ENCODE measurements at regions not wholly inside any gene's neighbourhood (a gene's known extent, or its start where the extent isn't known, plus 50 kb on each side); places are given as distances from the start of the nearest gene placed in this dataset.

- Histone ChIP-seq H3K27ac (no peak overlapping the region), H3K36me3 (ENCODE audit: insufficient read depth in 1 of 2, low read depth in 1 of 2) (no peaks in the 10 kb centered on the region), H3K4me1 (no peaks in the 10 kb centered on the region), H3K4me3 (no peak overlapping the region), H3K9me3 (no peaks in the 10 kb centered on the region), H3K27me3 (ENCODE audit: insufficient read depth in 3 of 3, low read length in 2 of 3) (no peaks in the 10 kb centered on the region)
- TF ChIP-seq CTCF (IDR thresholded peaks at IDR 0.05), result no peak
- intact Hi-C loops (cut with DNase I), result no loop called here
- ATAC-seq (no peak), DNase-seq (no peak)
- 81 to 95% (median 93%) methylated on average over 4 of the region's 4 CpGs for WGBS, 3 donors
Measured at GRCh38 chr3:151935446-151935845, 62.0 kb downstream of the SUCNR1 start.

DNA sequence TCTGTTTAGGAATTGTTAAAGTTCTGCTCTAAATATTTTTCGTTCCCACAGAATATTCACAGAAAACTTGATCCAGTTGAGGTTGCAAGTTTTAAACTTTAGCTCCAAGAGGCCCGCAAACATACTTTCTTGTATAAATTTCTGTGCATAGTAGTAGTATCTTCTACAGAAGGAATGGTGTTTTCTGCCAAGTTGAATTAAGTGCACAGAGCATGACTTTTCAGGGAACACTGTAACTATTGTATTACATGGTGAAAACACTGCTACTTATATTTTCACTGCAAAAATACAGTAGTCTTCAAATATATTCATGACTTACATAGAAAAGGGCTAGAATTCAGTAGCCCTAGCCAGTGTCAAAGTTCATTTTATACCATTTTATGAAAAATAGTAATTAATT is 67.0 kb downstream of the SUCNR1 start:
- Histone ChIP-seq H3K4me3 (no peak overlapping the region), H3K36me3 (ENCODE audit: insufficient read depth in 1 of 2, low read depth in 1 of 2) (no peaks in the 10 kb centered on the region), H3K4me1 (no peaks in the 10 kb centered on the region), H3K27me3 (ENCODE audit: insufficient read depth in 3 of 3, low read length in 2 of 3) (no peaks in the 10 kb centered on the region), H3K27ac (no peak overlapping the region), H3K9me3 (no peaks in the 10 kb centered on the region)
- no peak for ATAC-seq
- intact Hi-C loops (cut with DNase I), result no loop called here
- DNase-seq, result no peak
- no peak for TF ChIP-seq CTCF (IDR thresholded peaks at IDR 0.05)
- WGBS, 3 donors, result 43 to 58% (median 53%) methylated on average over 2 of the region's 2 CpGs

GRCh38 chr3:151943539-151943938 is 70.1 kb downstream of the SUCNR1 start:
- no peaks in the 10 kb centered on the region for H3K4me1 ChIP-seq
- H3K27me3 ChIP-seq (ENCODE audit: insufficient read depth in 3 of 3, low read length in 2 of 3), result no peaks in the 10 kb centered on the region
- 88 to 96% (median 94%) methylated on average over 1 of the region's 1 CpG for WGBS, 3 donors
- no peaks in the 10 kb centered on the region for H3K9me3 ChIP-seq
- H3K27ac ChIP-seq, result no peak overlapping the region
- DNase-seq (no peak), ATAC-seq (no peak)
- TF ChIP-seq CTCF (IDR thresholded peaks at IDR 0.05), result no peak
- intact Hi-C loops (cut with DNase I), result no loop called here
- no peak overlapping the region for H3K4me3 ChIP-seq
- H3K36me3 ChIP-seq (ENCODE audit: insufficient read depth in 1 of 2, low read depth in 1 of 2), result no peaks in the 10 kb centered on the region

DNA sequence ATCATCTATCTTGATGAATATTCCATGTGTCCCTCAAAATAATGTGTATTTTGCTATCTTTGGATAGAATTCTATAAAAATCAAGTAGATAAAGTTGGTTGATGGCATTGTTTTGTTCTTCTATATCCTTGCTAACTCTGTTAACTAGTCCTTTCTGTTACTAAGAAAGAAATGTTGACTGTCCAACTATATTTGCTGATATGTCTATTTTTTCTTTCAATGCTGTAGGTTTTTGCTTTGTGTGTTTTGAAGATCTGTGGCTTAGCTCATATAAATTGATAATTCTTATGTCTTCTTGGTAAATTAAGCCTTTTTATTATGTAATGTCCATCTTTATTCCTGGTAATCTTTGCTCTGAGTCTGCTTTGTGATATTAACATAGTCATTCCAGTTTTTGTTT is 70.9 kb downstream of the SUCNR1 start:
- intact Hi-C loops (cut with DNase I), result no loop called here
- Histone ChIP-seq H3K9me3 (no peaks in the 10 kb centered on the region), H3K4me1 (no peaks in the 10 kb centered on the region), H3K36me3 (ENCODE audit: insufficient read depth in 1 of 2, low read depth in 1 of 2) (no peaks in the 10 kb centered on the region), H3K4me3 (no peak overlapping the region), H3K27ac (no peak overlapping the region), H3K27me3 (ENCODE audit: insufficient read depth in 3 of 3, low read length in 2 of 3) (no peaks in the 10 kb centered on the region)
- no peak for DNase-seq
- ATAC-seq, result no peak
- TF ChIP-seq CTCF (IDR thresholded peaks at IDR 0.05), result no peak

- WGBS, 3 donors, result 92 to 95% (median 94%) methylated on average over 1 of the region's 1 CpG
- no peak for TF ChIP-seq CTCF (IDR thresholded peaks at IDR 0.05)
- H3K4me1 ChIP-seq, result no peaks in the 10 kb centered on the region
- no peak overlapping the region for H3K27ac ChIP-seq
- H3K36me3 ChIP-seq (ENCODE audit: insufficient read depth in 1 of 2, low read depth in 1 of 2), result no peaks in the 10 kb centered on the region
- intact Hi-C loops (cut with DNase I), result no loop called here
- no peak for ATAC-seq
- no peak overlapping the region for H3K4me3 ChIP-seq
- H3K27me3 ChIP-seq (ENCODE audit: insufficient read depth in 3 of 3, low read length in 2 of 3), result no peaks in the 10 kb centered on the region
- H3K9me3 ChIP-seq, result no peaks in the 10 kb centered on the region
- DNase-seq, result no peak
Measured at GRCh38 chr3:151946606-151947005, 73.2 kb downstream of the SUCNR1 start.
